Glutamatergic neuron (in vitro differentiated cells): ENCODE measurements at regions not wholly inside any gene's neighbourhood (a gene's known extent, or its start where the extent isn't known, plus 50 kb on each side); places are given as distances from the start of the nearest gene placed in this dataset.

Experiments
- DNase-seq: peaks from one replicate; pipeline ENCODE4 v3.0.0; 2022
- H3K27ac Mint-ChIP-seq: one replicate; pipeline ENCODE4 v1.8.0; 2020; ENCODE audit warnings: mild to moderate bottlenecking, mixed read lengths, inconsistent platforms; ENCODE audit not compliant: unreplicated experiment
- H3K27me3 Mint-ChIP-seq: one replicate; pipeline ENCODE4 v1.8.0; 2020; ENCODE audit warnings: mild to moderate bottlenecking, moderate library complexity, mixed read lengths, inconsistent platforms; ENCODE audit not compliant: unreplicated experiment
- H3K36me3 Mint-ChIP-seq: one replicate; pipeline ENCODE4 v1.8.0; 2020; ENCODE audit warnings: mild to moderate bottlenecking, mixed read lengths, inconsistent platforms; ENCODE audit not compliant: unreplicated experiment
- H3K4me1 Mint-ChIP-seq: one replicate; pipeline ENCODE4 v1.8.0; 2020; ENCODE audit warnings: mild to moderate bottlenecking, low read depth, mixed read lengths, inconsistent platforms; ENCODE audit not compliant: unreplicated experiment
- H3K4me3 Mint-ChIP-seq: one replicate; pipeline ENCODE4 v1.8.0; 2020; ENCODE audit warnings: mild to moderate bottlenecking, mixed read lengths, inconsistent platforms; ENCODE audit not compliant: unreplicated experiment
- H3K9me3 Mint-ChIP-seq: one replicate; pipeline ENCODE4 v1.8.0; 2020; ENCODE audit warnings: mild to moderate bottlenecking, moderate library complexity, mixed read lengths, inconsistent platforms; ENCODE audit not compliant: unreplicated experiment
- TF ChIP-seq, protein P1 (sequence below): fragments of 200-600 bp; sonication (generic); IDR thresholded peaks from one replicate; pipeline ENCODE4 v1.5.0; 2021; ENCODE audit not compliant: partially characterized antibody, unreplicated experiment

DNA sequence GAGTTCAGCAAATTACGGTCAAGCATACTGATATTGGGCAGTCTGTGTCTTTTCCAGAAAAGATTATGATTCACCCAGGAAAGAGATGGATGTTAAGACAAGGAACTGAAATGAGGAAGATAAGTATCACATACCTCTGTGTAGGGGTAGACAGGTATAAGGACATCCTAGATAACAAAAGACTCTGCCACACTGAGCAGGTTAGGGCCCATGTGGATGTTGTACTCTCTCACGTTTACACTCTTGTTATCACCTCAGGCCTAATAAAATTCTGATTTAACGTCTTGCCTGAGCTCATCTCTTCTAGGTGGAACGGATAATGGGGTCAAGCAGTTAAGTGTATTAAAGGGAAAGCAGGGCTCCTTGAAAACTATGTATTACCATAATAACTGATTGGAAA lies 2480.8 kb downstream of the PCDH9 start:
- Mint-ChIP-seq H3K9me3 (no peaks in the 10 kb centered on the region), H3K4me3 (no peak overlapping the region)
- TF ChIP-seq, protein P1, sequence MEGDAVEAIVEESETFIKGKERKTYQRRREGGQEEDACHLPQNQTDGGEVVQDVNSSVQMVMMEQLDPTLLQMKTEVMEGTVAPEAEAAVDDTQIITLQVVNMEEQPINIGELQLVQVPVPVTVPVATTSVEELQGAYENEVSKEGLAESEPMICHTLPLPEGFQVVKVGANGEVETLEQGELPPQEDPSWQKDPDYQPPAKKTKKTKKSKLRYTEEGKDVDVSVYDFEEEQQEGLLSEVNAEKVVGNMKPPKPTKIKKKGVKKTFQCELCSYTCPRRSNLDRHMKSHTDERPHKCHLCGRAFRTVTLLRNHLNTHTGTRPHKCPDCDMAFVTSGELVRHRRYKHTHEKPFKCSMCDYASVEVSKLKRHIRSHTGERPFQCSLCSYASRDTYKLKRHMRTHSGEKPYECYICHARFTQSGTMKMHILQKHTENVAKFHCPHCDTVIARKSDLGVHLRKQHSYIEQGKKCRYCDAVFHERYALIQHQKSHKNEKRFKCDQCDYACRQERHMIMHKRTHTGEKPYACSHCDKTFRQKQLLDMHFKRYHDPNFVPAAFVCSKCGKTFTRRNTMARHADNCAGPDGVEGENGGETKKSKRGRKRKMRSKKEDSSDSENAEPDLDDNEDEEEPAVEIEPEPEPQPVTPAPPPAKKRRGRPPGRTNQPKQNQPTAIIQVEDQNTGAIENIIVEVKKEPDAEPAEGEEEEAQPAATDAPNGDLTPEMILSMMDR, result no peak

DNA sequence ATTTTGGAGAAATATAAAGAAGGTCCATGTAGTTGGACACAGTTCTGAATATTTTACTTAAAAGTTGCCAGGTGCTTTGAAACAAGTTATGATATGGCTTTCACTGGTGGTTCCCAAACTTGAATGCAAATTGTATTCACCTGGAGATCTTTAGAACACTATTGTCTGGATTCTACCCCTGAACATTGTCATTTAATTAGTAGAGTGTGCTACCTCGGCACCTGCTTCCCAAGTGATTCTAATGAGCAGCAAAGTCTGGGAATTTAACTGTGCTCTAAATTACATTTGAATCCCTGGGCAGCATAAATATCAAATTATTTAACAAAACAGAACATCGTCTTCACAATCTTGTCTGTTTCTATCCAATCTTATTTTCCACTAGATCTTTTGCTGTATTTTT lies 2483.3 kb downstream of the PCDH9 start:
- Mint-ChIP-seq H3K9me3 (peaks cover 1% of the 10 kb centered on the region), H3K4me3 (no peak overlapping the region), H3K27ac (no peak overlapping the region), H3K27me3 (peaks cover 3% of the 10 kb centered on the region), H3K36me3 (no peaks in the 10 kb centered on the region), H3K4me1 (peaks cover 10% of the 10 kb centered on the region)
- TF ChIP-seq, protein P1, result no peak
- DNase-seq, result no peak

More for the DNA sequence above, 2480.8 kb downstream of the PCDH9 start:
- Mint-ChIP-seq H3K4me1 (peaks cover 10% of the 10 kb centered on the region), H3K27me3 (peaks cover 3% of the 10 kb centered on the region), H3K36me3 (no peaks in the 10 kb centered on the region), H3K27ac (no peak overlapping the region)
- no peak for DNase-seq

DNA sequence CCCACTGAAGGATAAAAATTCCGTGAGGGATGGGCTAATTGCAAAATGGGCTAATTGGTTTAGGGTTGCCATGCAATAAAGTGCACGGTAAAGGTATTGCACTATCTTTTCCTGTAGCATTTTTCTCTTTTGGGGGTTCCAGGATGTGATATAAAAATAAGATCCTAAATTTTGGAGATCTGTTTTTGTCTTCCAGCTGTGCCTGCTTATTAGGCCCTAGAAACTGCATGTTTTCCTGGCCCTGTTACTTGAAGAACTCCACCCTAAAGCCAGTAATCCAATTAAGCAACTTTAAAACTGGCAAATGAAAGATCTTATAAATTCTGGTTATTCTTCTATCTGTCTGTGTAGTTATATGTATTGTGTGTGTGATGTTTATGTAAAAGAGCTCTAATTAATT lies 2489.6 kb downstream of the PCDH9 start:
- Mint-ChIP-seq H3K4me1 (no peaks in the 10 kb centered on the region), H3K27me3 (no peaks in the 10 kb centered on the region), H3K27ac (no peak overlapping the region), H3K4me3 (no peak overlapping the region), H3K36me3 (no peaks in the 10 kb centered on the region), H3K9me3 (peaks cover 1% of the 10 kb centered on the region)
- DNase-seq, result no peak
- TF ChIP-seq, protein P1, result no peak

DNA sequence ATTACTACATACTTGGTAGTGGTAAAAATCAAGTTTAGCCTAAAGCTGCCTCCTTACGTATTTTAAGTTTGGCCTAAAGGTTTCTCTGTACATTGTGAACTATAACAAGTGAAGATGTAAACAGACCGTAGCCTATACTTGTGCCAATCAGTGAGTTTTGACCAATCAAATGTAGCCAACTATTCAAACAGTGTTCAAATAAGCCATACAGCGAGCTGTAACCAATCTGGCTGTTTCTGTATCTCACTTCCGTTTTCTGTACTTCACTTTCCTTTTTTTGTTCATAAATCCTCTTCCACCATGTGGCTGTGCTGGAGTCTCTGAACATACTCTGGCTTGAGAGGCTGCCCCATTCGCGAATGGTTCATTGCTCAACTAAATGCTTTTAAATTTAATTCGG lies 2504.6 kb downstream of the PCDH9 start:
- Mint-ChIP-seq H3K4me1 (peaks cover 3% of the 10 kb centered on the region), H3K36me3 (no peaks in the 10 kb centered on the region), H3K27ac (no peak overlapping the region), H3K27me3 (no peaks in the 10 kb centered on the region), H3K4me3 (no peak overlapping the region), H3K9me3 (no peaks in the 10 kb centered on the region)
- TF ChIP-seq, protein P1, result no peak
- no peak for DNase-seq

DNA sequence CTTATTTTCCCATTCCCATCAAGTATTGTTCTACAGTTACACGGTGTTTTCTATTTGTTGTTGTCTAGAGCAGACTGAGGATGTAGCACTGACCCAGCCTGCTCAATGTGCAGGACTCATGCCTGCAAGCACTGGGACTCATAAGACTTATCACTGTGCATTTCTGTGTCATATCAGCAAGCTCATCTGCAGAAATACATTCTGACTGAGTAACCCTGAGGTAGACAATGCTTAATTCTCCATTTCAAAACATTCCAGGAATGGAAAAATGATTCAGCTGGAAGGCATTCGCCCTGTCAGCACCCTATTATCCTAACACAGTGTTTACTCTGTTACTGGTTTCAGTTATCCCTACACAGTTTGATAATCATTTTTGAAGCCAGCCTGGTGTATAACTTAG lies 2506.4 kb downstream of the PCDH9 start:
- Mint-ChIP-seq H3K27me3 (no peaks in the 10 kb centered on the region), H3K4me1 (peaks cover 3% of the 10 kb centered on the region), H3K4me3 (no peak overlapping the region), H3K27ac (no peak overlapping the region), H3K9me3 (no peaks in the 10 kb centered on the region), H3K36me3 (no peaks in the 10 kb centered on the region)
- TF ChIP-seq, protein P1, result no peak
- no peak for DNase-seq
